Neural progenitor cell (in vitro differentiated cells): ENCODE measurements at regions not wholly inside any gene's neighbourhood (a gene's known extent, or its start where the extent isn't known, plus 50 kb on each side); places are given as distances from the start of the nearest gene placed in this dataset.

ENCODE experiments used
- DNase-seq: peaks from one replicate; pipeline ENCODE4 v3.0.0-alpha.2; 2016; ENCODE audit warnings: low spot score
- H2AFZ ChIP-seq: fragments of 200-600 bp; sonication (generic); replicated peaks from 2 replicates; pipeline ENCODE4 v1.6.1; 2016; ENCODE audit warnings: antibody characterized with exemption
- H3F3A ChIP-seq: fragments of 200-600 bp; sonication (generic); 2 replicates; pipeline ENCODE4 v1.6.1; 2016; ENCODE audit warnings: antibody characterized with exemption, low read depth
- H3K27ac ChIP-seq: fragments of 200-600 bp; sonication (generic); 2 replicates; pipeline ENCODE4 v1.5.1; 2016; ENCODE audit warnings: mild to moderate bottlenecking
- H3K27me3 ChIP-seq: fragments of 200-600 bp; sonication (generic); 2 replicates; pipeline ENCODE4 v1.6.1; 2016; ENCODE audit warnings: mild to moderate bottlenecking, moderate library complexity
- H3K36me3 ChIP-seq: fragments of 200-600 bp; sonication (generic); 2 replicates; pipeline ENCODE4 v1.5.1; 2016
- H3K4me1 ChIP-seq: fragments of 200-600 bp; sonication (generic); 2 replicates; pipeline ENCODE4 v1.6.1; 2016; ENCODE audit warnings: mixed run types
- H3K4me2 ChIP-seq: fragments of 200-600 bp; sonication (generic); 2 replicates; pipeline ENCODE4 v1.6.1; 2016
- H3K4me3 ChIP-seq: fragments of 200-600 bp; sonication (generic); 2 replicates; pipeline ENCODE4 v1.5.1; 2016
- H3K79me2 ChIP-seq: fragments of 200-600 bp; sonication (generic); 2 replicates; pipeline ENCODE4 v1.6.1; 2016; ENCODE audit warnings: low read depth
- H3K9ac ChIP-seq: fragments of 200-600 bp; sonication (generic); 2 replicates; pipeline ENCODE4 v1.6.1; 2016
- H3K9me3 ChIP-seq: fragments of 200-600 bp; sonication (generic); 2 replicates; pipeline ENCODE4 v1.5.1; 2016; ENCODE audit warnings: low read depth
- H4K20me1 ChIP-seq: fragments of 200-600 bp; sonication (generic); 2 replicates; pipeline ENCODE4 v1.6.1; 2016; ENCODE audit warnings: low read depth
- H3K27ac Mint-ChIP-seq: 3 replicates; pipeline ENCODE4 v1.8.0; 2021; ENCODE audit warnings: mixed read lengths
- H3K27me3 Mint-ChIP-seq: 2 replicates; pipeline ENCODE4 v1.8.0; 2022; ENCODE audit warnings: low read depth, mild to moderate bottlenecking, inconsistent platforms, moderate library complexity, mixed read lengths; ENCODE audit not compliant: insufficient read depth
- H3K36me3 Mint-ChIP-seq: 3 replicates; pipeline ENCODE4 v1.8.0; 2021; ENCODE audit warnings: mixed read lengths
- H3K4me1 Mint-ChIP-seq: 3 replicates; pipeline ENCODE4 v1.8.0; 2021; ENCODE audit warnings: mixed read lengths
- H3K4me3 Mint-ChIP-seq: 3 replicates; pipeline ENCODE4 v1.8.0; 2021; ENCODE audit warnings: mild to moderate bottlenecking, moderate library complexity, mixed read lengths
- H3K9me3 Mint-ChIP-seq: 3 replicates; pipeline ENCODE4 v1.8.0; 2020; ENCODE audit warnings: mixed read lengths
- CTCF ChIP-seq: fragments of 200-600 bp; sonication (generic); IDR thresholded peaks from 2 replicates; pipeline ENCODE4 v1.5.1; 2017; ENCODE audit warnings: antibody characterized with exemption, mild to moderate bottlenecking
- EZH2 ChIP-seq: fragments of 200-600 bp; sonication (generic); IDR thresholded peaks from 2 replicates; pipeline ENCODE4 v1.6.1; 2017; ENCODE audit warnings: antibody characterized with exemption, mild to moderate bottlenecking, moderate library complexity
- EZH2phosphoT487 ChIP-seq: fragments of 200-600 bp; sonication (generic); IDR thresholded peaks from 2 replicates; pipeline ENCODE4 v1.6.1; 2017; ENCODE audit warnings: antibody characterized with exemption

- Histone ChIP-seq H3K4me3 (no peak overlapping the region), H3K4me2 (no peak overlapping the region), H3K4me1 (no peaks in the 10 kb centered on the region), H3K27me3 (no peaks in the 10 kb centered on the region), H3F3A (no peaks in the 10 kb centered on the region), H4K20me1 (no peaks in the 10 kb centered on the region), H3K36me3 (no peaks in the 10 kb centered on the region), H3K79me2 (no peaks in the 10 kb centered on the region), H2AFZ (no peak overlapping the region), H3K9ac (no peak overlapping the region), H3K27ac (no peak overlapping the region), H3K9me3 (no peaks in the 10 kb centered on the region)
- Mint-ChIP-seq H3K27ac (no peak overlapping the region), H3K27me3 (peaks cover 4% of the 10 kb centered on the region), H3K9me3 (no peaks in the 10 kb centered on the region), H3K4me3 (no peak overlapping the region), H3K4me1 (no peaks in the 10 kb centered on the region), H3K36me3 (no peaks in the 10 kb centered on the region)
- no peak for DNase-seq
- TF ChIP-seq EZH2, result no peak
- TF ChIP-seq EZH2phosphoT487, result no peak
- TF ChIP-seq CTCF, result no peak
Observed at GRCh38 chr6:120615238-120615637, 719.0 kb downstream of the TBC1D32 start.

- no peak for DNase-seq
- no peaks in the 10 kb centered on the region for H3K9me3 ChIP-seq
- no peak for TF ChIP-seq CTCF
- no peak for TF ChIP-seq EZH2phosphoT487
- Mint-ChIP-seq H3K27ac (no peak overlapping the region), H3K4me1 (no peaks in the 10 kb centered on the region), H3K9me3 (no peaks in the 10 kb centered on the region), H3K27me3 (peaks cover 4% of the 10 kb centered on the region), H3K4me3 (no peak overlapping the region), H3K36me3 (no peaks in the 10 kb centered on the region)
- H4K20me1 ChIP-seq, result no peaks in the 10 kb centered on the region
- no peaks in the 10 kb centered on the region for H3K27me3 ChIP-seq
- H3K4me3 ChIP-seq, result no peak overlapping the region
- no peak overlapping the region for H3K9ac ChIP-seq
- no peaks in the 10 kb centered on the region for H3F3A ChIP-seq
- no peaks in the 10 kb centered on the region for H3K4me1 ChIP-seq
- H2AFZ ChIP-seq, result no peak overlapping the region
- H3K79me2 ChIP-seq, result no peaks in the 10 kb centered on the region
- H3K36me3 ChIP-seq, result no peaks in the 10 kb centered on the region
- no peak overlapping the region for H3K27ac ChIP-seq
- no peak overlapping the region for H3K4me2 ChIP-seq
Observed at GRCh38 chr6:120614723-120615122, 719.6 kb downstream of the TBC1D32 start.

- H3K27ac ChIP-seq, result no peak overlapping the region
- H3K4me3 Mint-ChIP-seq, result no peak overlapping the region
- no peak overlapping the region for H2AFZ ChIP-seq
- no peak overlapping the region for H3K4me3 ChIP-seq
- peaks cover 5% of the 10 kb centered on the region for H3K4me1 ChIP-seq
- peaks cover 2% of the 10 kb centered on the region for H3K4me1 Mint-ChIP-seq
- no peaks in the 10 kb centered on the region for H3K36me3 ChIP-seq
- H3K27me3 ChIP-seq, result no peaks in the 10 kb centered on the region
- H3K36me3 Mint-ChIP-seq, result no peaks in the 10 kb centered on the region
- no peak overlapping the region for H3K9ac ChIP-seq
- no peaks in the 10 kb centered on the region for H3K79me2 ChIP-seq
- H3K9me3 Mint-ChIP-seq, result no peaks in the 10 kb centered on the region
- H3K27ac Mint-ChIP-seq, result no peak overlapping the region
- H3K4me2 ChIP-seq, result no peak overlapping the region
- H3K9me3 ChIP-seq, result no peaks in the 10 kb centered on the region
- no peak for DNase-seq
- no peaks in the 10 kb centered on the region for H3F3A ChIP-seq
- TF ChIP-seq EZH2 (no peak), EZH2phosphoT487 (no peak), CTCF (no peak)
- no peaks in the 10 kb centered on the region for H3K27me3 Mint-ChIP-seq
- H4K20me1 ChIP-seq, result no peaks in the 10 kb centered on the region
Observed at GRCh38 chr6:120608826-120609225, 725.5 kb downstream of the TBC1D32 start.

GRCh38 chr6:120606743-120607142 lies 727.5 kb downstream of the TBC1D32 start:
- Mint-ChIP-seq H3K27me3 (no peaks in the 10 kb centered on the region), H3K36me3 (no peaks in the 10 kb centered on the region), H3K4me1 (peaks cover 2% of the 10 kb centered on the region), H3K9me3 (no peaks in the 10 kb centered on the region), H3K27ac (no peak overlapping the region), H3K4me3 (no peak overlapping the region)
- no peak for TF ChIP-seq EZH2phosphoT487
- TF ChIP-seq EZH2, result no peak
- TF ChIP-seq CTCF, result no peak
- no peak for DNase-seq
- Histone ChIP-seq H3K9ac (no peak overlapping the region), H3K4me1 (peaks cover 5% of the 10 kb centered on the region), H3F3A (no peaks in the 10 kb centered on the region), H3K27me3 (no peaks in the 10 kb centered on the region), H3K4me2 (no peak overlapping the region), H4K20me1 (no peaks in the 10 kb centered on the region), H3K4me3 (no peak overlapping the region), H3K9me3 (no peaks in the 10 kb centered on the region), H3K27ac (no peak overlapping the region), H3K36me3 (no peaks in the 10 kb centered on the region), H3K79me2 (no peaks in the 10 kb centered on the region), H2AFZ (peak overlapping the region; percentile 54)
